Fibroblast of lung (primary cell): ENCODE measurements at regions not wholly inside any gene's neighbourhood (a gene's known extent, or its start where the extent isn't known, plus 50 kb on each side); places are given as distances from the start of the nearest gene placed in this dataset.

ENCODE experiments used
- DNase-seq, 2 donors: peaks; one replicate each; pipeline versions ENCODE4 v3.0.0 to v3.0.0-alpha.2; 2010; ENCODE audit warnings: low read depth in 2 of 2
- H2AFZ ChIP-seq: 2 replicates; pipeline ENCODE4 v1.5.1; 2012; ENCODE audit warnings: low read length, control low read depth, inconsistent platforms
- H3K27ac ChIP-seq: 2 replicates; pipeline ENCODE4 v1.5.1; 2011; ENCODE audit warnings: low read length, control low read depth; ENCODE audit not compliant: insufficient read depth
- H3K27me3 ChIP-seq: 2 replicates; pipeline ENCODE4 v1.5.1; 2011; ENCODE audit warnings: mild to moderate bottlenecking, low read length; ENCODE audit not compliant: control insufficient read depth, insufficient read depth
- H3K36me3 ChIP-seq: 2 replicates; pipeline ENCODE4 v1.5.1; 2011; ENCODE audit warnings: low read length; ENCODE audit not compliant: control insufficient read depth, insufficient read depth
- H3K4me1 ChIP-seq: 2 replicates; pipeline ENCODE4 v1.5.1; 2011; ENCODE audit warnings: low read length; ENCODE audit not compliant: control insufficient read depth, insufficient read depth; ENCODE audit errors: extremely low read depth
- H3K4me2 ChIP-seq: 2 replicates; pipeline ENCODE4 v1.5.1; 2011; ENCODE audit warnings: low read length, control low read depth; ENCODE audit not compliant: insufficient read depth; ENCODE audit errors: extremely low read depth
- H3K4me3 ChIP-seq, 4 experiments: fragments of 200-600 bp in 1 of 4; sonication (generic) in 1 of 4; replicated peaks in 1 of 4; 2 replicates each; pipeline ENCODE4 v1.5.1; 2011 to 2016; ENCODE audit warnings: low read length in 4 of 4, low read depth in 3 of 4, mild to moderate bottlenecking in 3 of 4, control low read depth in 2 of 4, inconsistent platforms in 1 of 4, mixed read lengths in 1 of 4; ENCODE audit not compliant: insufficient read depth in 1 of 4; ENCODE audit errors: control extremely low read depth in 1 of 4
- H3K79me2 ChIP-seq: 2 replicates; pipeline ENCODE4 v1.5.1; 2012; ENCODE audit warnings: mild to moderate bottlenecking, low read length, inconsistent platforms; ENCODE audit not compliant: control insufficient read depth, insufficient read depth
- H3K9ac ChIP-seq: 2 replicates; pipeline ENCODE4 v1.5.1; 2011; ENCODE audit warnings: mild to moderate bottlenecking, low read length, control low read depth; ENCODE audit not compliant: insufficient read depth
- H3K9me3 ChIP-seq: 2 replicates; pipeline ENCODE4 v1.5.1; 2012; ENCODE audit warnings: low read depth, low read length; ENCODE audit not compliant: control insufficient read depth, insufficient read depth
- H4K20me1 ChIP-seq: 2 replicates; pipeline ENCODE4 v1.5.1; 2011; ENCODE audit warnings: low read length; ENCODE audit not compliant: control insufficient read depth, insufficient read depth; ENCODE audit errors: extremely low read depth
- CTCF ChIP-seq, 2 donors: IDR thresholded peaks in 1 of 2; conservative IDR thresholded peaks in 1 of 2; 1 replicate in 1 of 2; 2 replicates in 1 of 2; pipeline ENCODE4 v1.5.1; 2011 to 2012; ENCODE audit warnings: low read length in 2 of 2, control low read depth in 1 of 2, inconsistent platforms in 1 of 2, low read depth in 1 of 2, mild to moderate bottlenecking in 1 of 2
- EZH2 ChIP-seq: IDR thresholded peaks from 2 replicates; pipeline ENCODE4 v1.5.1; 2012; ENCODE audit warnings: low read length, control low read depth, mild to moderate bottlenecking; ENCODE audit errors: missing control alignments

DNA sequence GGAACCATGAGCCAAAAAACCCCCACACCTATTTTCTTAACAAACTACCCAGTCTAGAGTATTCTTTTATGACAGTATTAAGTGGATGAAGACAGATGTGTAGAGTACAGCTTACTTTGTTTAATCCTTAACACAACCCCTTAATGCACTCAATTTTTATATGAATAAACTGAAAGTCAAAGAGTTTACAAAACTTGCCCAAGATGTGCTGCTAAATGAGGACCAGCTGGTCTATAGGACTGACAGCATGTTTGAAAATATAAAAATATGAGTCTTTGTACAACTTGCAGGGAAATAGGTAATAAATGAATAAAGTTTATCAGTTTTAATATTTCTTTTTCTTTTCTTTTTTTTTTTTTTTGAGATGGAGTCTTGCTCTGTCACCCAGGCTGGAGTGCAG lies 102.3 kb downstream of the ZFY start:
- Histone ChIP-seq H4K20me1 (no peaks in the 10 kb centered on the region), H3K4me3 (no peak overlapping the region), H3K27ac (no peak overlapping the region), H3K4me2 (no peak overlapping the region), H3K79me2 (no peaks in the 10 kb centered on the region), H3K9me3 (no peaks in the 10 kb centered on the region), H3K27me3 (no peaks in the 10 kb centered on the region), H3K4me1 (no peaks in the 10 kb centered on the region), H3K36me3 (no peaks in the 10 kb centered on the region), H3K9ac (no peak overlapping the region), H2AFZ (no peak overlapping the region)
- peak in 1 of 2 donors; percentile 0 for DNase-seq
- TF ChIP-seq EZH2 (no peak), CTCF (conservative IDR thresholded peaks at IDR 0.05 in 1 of 2, IDR thresholded peaks at IDR 0.05 in 1 of 2; ENCODE audit: low read depth in 1 of 2, low read length in 2 of 2) (no peak)

- H2AFZ ChIP-seq: no peak overlapping the region
- H3K4me3 ChIP-seq: no peak overlapping the region
- no peaks in the 10 kb centered on the region for H3K4me1 ChIP-seq
- DNase-seq: no peak
- H3K27ac ChIP-seq: no peak overlapping the region
- H3K79me2 ChIP-seq: no peaks in the 10 kb centered on the region
- TF ChIP-seq EZH2 (no peak), CTCF (conservative IDR thresholded peaks at IDR 0.05 in 1 of 2, IDR thresholded peaks at IDR 0.05 in 1 of 2; ENCODE audit: low read depth in 1 of 2, low read length in 2 of 2) (no peak)
- no peaks in the 10 kb centered on the region for H3K27me3 ChIP-seq
- no peak overlapping the region for H3K9ac ChIP-seq
- no peaks in the 10 kb centered on the region for H3K9me3 ChIP-seq
- no peak overlapping the region for H3K4me2 ChIP-seq
- H3K36me3 ChIP-seq: no peaks in the 10 kb centered on the region
- H4K20me1 ChIP-seq: no peaks in the 10 kb centered on the region
Measured at GRCh38 chrY:3040415-3040814, 105.2 kb downstream of the ZFY start.

DNA sequence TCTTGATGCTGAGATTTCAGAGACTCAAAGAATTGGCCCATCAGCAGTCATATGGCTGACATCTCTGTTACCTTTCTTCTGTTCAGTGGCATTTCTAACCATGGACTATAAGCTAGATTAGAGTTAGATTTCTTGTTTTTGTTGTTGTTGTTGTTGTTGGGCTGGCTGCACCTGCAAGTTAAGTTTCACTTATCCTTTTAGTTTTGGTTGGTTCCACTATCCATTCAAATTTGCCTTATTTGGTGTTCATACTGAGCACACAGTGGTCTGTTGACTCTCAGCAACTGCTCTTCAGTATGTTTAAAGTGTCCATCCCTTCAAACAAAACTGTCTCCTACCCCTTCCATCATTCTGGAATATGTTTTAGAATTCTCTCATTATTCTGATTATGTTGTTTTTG lies 106.8 kb downstream of the ZFY start:
- Histone ChIP-seq H3K4me3 (no peak overlapping the region), H3K36me3 (no peaks in the 10 kb centered on the region), H4K20me1 (no peaks in the 10 kb centered on the region), H3K9ac (no peak overlapping the region), H3K79me2 (no peaks in the 10 kb centered on the region), H3K27me3 (no peaks in the 10 kb centered on the region), H2AFZ (no peak overlapping the region), H3K27ac (no peak overlapping the region), H3K4me1 (no peaks in the 10 kb centered on the region), H3K9me3 (no peaks in the 10 kb centered on the region), H3K4me2 (no peak overlapping the region)
- DNase-seq: no peak
- no peak for TF ChIP-seq EZH2
- TF ChIP-seq CTCF (conservative IDR thresholded peaks at IDR 0.05 in 1 of 2, IDR thresholded peaks at IDR 0.05 in 1 of 2; ENCODE audit: low read depth in 1 of 2, low read length in 2 of 2): no peak
